ENCODE measurements at regions not wholly inside any gene's neighbourhood (a gene's known extent, or its start where the extent isn't known, plus 50 kb on each side); places are given as distances from the start of the nearest gene placed in this dataset.

- ATAC-seq (ENCODE audit: low FRiP score) (no peak), DNase-seq (ENCODE audit: low spot score) (no peak)
- no peak for TF ChIP-seq CTCF (IDR thresholded peaks at IDR 0.05)
These were observed 452.0 kb upstream of the DMAC1 start for GRCh38 chr9:8251566-8251965.

GRCh38 chr9:8244505-8245092 lies 445.0 kb upstream of the DMAC1 start:
- TF ChIP-seq CTCF (IDR thresholded peaks at IDR 0.05), result no peak
- DNase-seq (ENCODE audit: low spot score) (no peak), ATAC-seq (ENCODE audit: low FRiP score) (no peak)

GRCh38 chr9:8241201-8241600 lies 441.6 kb upstream of the DMAC1 start:
- ATAC-seq (ENCODE audit: low FRiP score) (no peak), DNase-seq (ENCODE audit: low spot score) (no peak)
- TF ChIP-seq CTCF (IDR thresholded peaks at IDR 0.05), result no peak

- DNase-seq (ENCODE audit: low spot score), result no peak
- no peak for TF ChIP-seq CTCF (IDR thresholded peaks at IDR 0.05)
- no peak for ATAC-seq (ENCODE audit: low FRiP score)
These were observed 437.5 kb upstream of the DMAC1 start for GRCh38 chr9:8237096-8237495.

- no peak for ATAC-seq (ENCODE audit: low FRiP score)
- no peak for TF ChIP-seq CTCF (IDR thresholded peaks at IDR 0.05)
These were observed 435.9 kb upstream of the DMAC1 start for GRCh38 chr9:8235489-8235888.

GRCh38 chr9:8234316-8234715 lies 434.7 kb upstream of the DMAC1 start:
- no peak for ATAC-seq (ENCODE audit: low FRiP score)
- TF ChIP-seq CTCF (IDR thresholded peaks at IDR 0.05), result no peak
- DNase-seq (ENCODE audit: low spot score), result no peak

More at GRCh38 chr9:8235489-8235888, 435.9 kb upstream of the DMAC1 start:
- DNase-seq (ENCODE audit: low spot score), result no peak

- ATAC-seq (ENCODE audit: low FRiP score), result no peak
- TF ChIP-seq CTCF (IDR thresholded peaks at IDR 0.05), result no peak
- no peak for DNase-seq (ENCODE audit: low spot score)
These were observed 433.1 kb upstream of the DMAC1 start for GRCh38 chr9:8232726-8233125.
